PC-3 (cell line): ENCODE measurements at regions not wholly inside any gene's neighbourhood (a gene's known extent, or its start where the extent isn't known, plus 50 kb on each side); places are given as distances from the start of the nearest gene placed in this dataset.

Source experiments
- ATAC-seq: fragments of 200-7000 bp; cut with Tn5 transposase; 2 replicates; pipeline ENCODE4 v1.9.1; 2020; ENCODE audit warnings: mild to moderate bottlenecking, moderate library complexity
- BruUV-seq: library from RNA; stranded (reverse); fragments of 400-500 nt; replicated peaks from 2 replicates; lab custom pipeline; 2021; lab: Mats Ljungman, UMichigan
- CTCF ChIA-PET: fragments of 300-600 bp; sonication (Branson Sonifier 250); formaldehyde crosslinking; loops from one replicate; lab custom pipeline; 2022; ENCODE audit warnings: antibody characterized with exemption; lab: Charles Lee
- POLR2A ChIA-PET: fragments of 300-600 bp; sonication (Branson Sonifier 250); formaldehyde crosslinking; loops from one replicate; lab custom pipeline; 2022; ENCODE audit warnings: antibody characterized with exemption; ENCODE audit not compliant: unreplicated experiment; lab: Charles Lee
- DNase-seq: peaks from one replicate; pipeline ENCODE4 v3.0.0-alpha.2; 2015
- H2AFZ ChIP-seq: fragments of 300-600 bp; sonication (generic); 2 replicates; pipeline ENCODE4 v1.6.0; 2016; ENCODE audit warnings: antibody characterized with exemption, low read length
- H3F3A ChIP-seq: fragments of 300-600 bp; sonication (generic); one replicate; pipeline ENCODE4 v1.6.0; 2017; ENCODE audit warnings: antibody characterized with exemption, low read length, control low read depth, mild to moderate bottlenecking; ENCODE audit not compliant: unreplicated experiment
- H3K27ac ChIP-seq: fragments of 300-600 bp; sonication (generic); 2 replicates; pipeline ENCODE4 v1.5.1; 2016; ENCODE audit warnings: mild to moderate bottlenecking, low read length
- H3K27me3 ChIP-seq: fragments of 300-600 bp; sonication (generic); 2 replicates; pipeline ENCODE4 v1.6.1; 2016; ENCODE audit warnings: low read length, mixed read lengths
- H3K36me3 ChIP-seq: fragments of 300-600 bp; sonication (generic); 2 replicates; pipeline ENCODE4 v1.6.1; 2016; ENCODE audit warnings: low read depth, mixed run types, low read length, mixed read lengths
- H3K4me1 ChIP-seq: fragments of 300-600 bp; sonication (generic); 2 replicates; pipeline ENCODE4 v1.5.1; 2016; ENCODE audit warnings: low read length; ENCODE audit not compliant: insufficient read depth
- H3K4me2 ChIP-seq: fragments of 300-600 bp; sonication (generic); 2 replicates; pipeline ENCODE4 v1.6.0; 2016; ENCODE audit warnings: low read length
- H3K4me3 ChIP-seq: fragments of 300-600 bp; sonication (generic); 2 replicates; pipeline ENCODE4 v1.5.1; 2016; ENCODE audit warnings: mild to moderate bottlenecking, low read length, mixed read lengths
- H3K79me2 ChIP-seq: fragments of 300-600 bp; sonication (generic); 2 replicates; pipeline ENCODE4 v1.6.1; 2017; ENCODE audit warnings: low read length, mixed read lengths
- H3K9ac ChIP-seq: fragments of 300-600 bp; sonication (generic); 2 replicates; pipeline ENCODE4 v1.6.0; 2016; ENCODE audit warnings: mild to moderate bottlenecking, low read length
- H3K9me2 ChIP-seq: fragments of 300-600 bp; sonication (generic); replicated peaks from 2 replicates; pipeline ENCODE4 v1.6.1; 2016; ENCODE audit warnings: mixed run types, low read length, mixed read lengths
- H3K9me3 ChIP-seq: fragments of 300-600 bp; sonication (generic); 2 replicates; pipeline ENCODE4 v1.6.1; 2016; ENCODE audit warnings: low read length, mixed read lengths
- H4K20me1 ChIP-seq: fragments of 300-600 bp; sonication (generic); 2 replicates; pipeline ENCODE4 v1.6.1; 2016; ENCODE audit warnings: low read length, mixed read lengths
- CTCF ChIP-seq: fragments of 300-600 bp; sonication (generic); conservative IDR thresholded peaks from 2 replicates; pipeline ENCODE4 v1.5.1; 2017; ENCODE audit warnings: antibody characterized with exemption, low read depth, mild to moderate bottlenecking, low read length
- EZH2 ChIP-seq: fragments of 300-600 bp; sonication (generic); IDR thresholded peaks from one replicate; pipeline ENCODE4 v1.6.1; 2017; ENCODE audit warnings: antibody characterized with exemption, mild to moderate bottlenecking, low read length; ENCODE audit not compliant: unreplicated experiment
- EZH2phosphoT487 ChIP-seq: fragments of 300-600 bp; sonication (generic); IDR thresholded peaks from 2 replicates; pipeline ENCODE4 v1.6.1; 2018; ENCODE audit warnings: mild to moderate bottlenecking, antibody characterized with exemption, low read length, borderline replicate concordance
- intact Hi-C: fragments of 100-400 bp; cut with micrococcal nuclease; formaldehyde crosslinking; loops from 2 replicates; pipeline ENCODE4 v1.9.0; 2023

GRCh38 chr2:207477896-207478295 is 51.9 kb upstream of the CREB1 start:
- no peak overlapping the region for H3K9ac ChIP-seq
- POLR2A ChIA-PET, result no interaction called here
- no peak overlapping the region for H3K4me3 ChIP-seq
- H3K9me3 ChIP-seq, result no peaks in the 10 kb centered on the region
- no peak overlapping the region for H3K27ac ChIP-seq
- H3K4me1 ChIP-seq, result peaks cover 42% of the 10 kb centered on the region
- no peak for TF ChIP-seq EZH2
- no peak for TF ChIP-seq EZH2phosphoT487
- no peak for TF ChIP-seq CTCF
- CTCF ChIA-PET, result no interaction called here
- no peaks in the 10 kb centered on the region for H3F3A ChIP-seq
- H2AFZ ChIP-seq, result no peak overlapping the region
- no peaks in the 10 kb centered on the region for H3K79me2 ChIP-seq
- no peaks in the 10 kb centered on the region for H3K27me3 ChIP-seq
- ATAC-seq (no peak), DNase-seq (no peak)
- intact Hi-C loops, result loop anchor here (5.0 to 10.0 kb wide), 2 partner anchors 254 to 403 kb away; no protein-coding TSS in a partner anchor
- H3K36me3 ChIP-seq, result no peaks in the 10 kb centered on the region
- no peak overlapping the region for H3K4me2 ChIP-seq
- no TSS peak for BruUV-seq
- no peaks in the 10 kb centered on the region for H3K9me2 ChIP-seq
- H4K20me1 ChIP-seq, result no peaks in the 10 kb centered on the region

GRCh38 chr2:207478572-207478971 is 51.2 kb upstream of the CREB1 start:
- CTCF ChIA-PET, result no interaction called here
- Histone ChIP-seq H4K20me1 (no peaks in the 10 kb centered on the region), H3K4me2 (no peak overlapping the region), H3F3A (no peaks in the 10 kb centered on the region), H3K9me3 (no peaks in the 10 kb centered on the region), H3K9ac (no peak overlapping the region), H3K4me3 (no peak overlapping the region), H3K36me3 (no peaks in the 10 kb centered on the region), H3K27me3 (no peaks in the 10 kb centered on the region), H3K4me1 (peaks cover 42% of the 10 kb centered on the region), H3K27ac (no peak overlapping the region), H3K9me2 (no peaks in the 10 kb centered on the region), H2AFZ (no peak overlapping the region), H3K79me2 (no peaks in the 10 kb centered on the region)
- intact Hi-C loops, result loop anchor here (5.0 to 10.0 kb wide), 2 partner anchors 254 to 404 kb away; no protein-coding TSS in a partner anchor
- DNase-seq, result no peak
- ATAC-seq, result no peak
- BruUV-seq, result no TSS peak
- POLR2A ChIA-PET, result no interaction called here
- TF ChIP-seq EZH2, result no peak
- TF ChIP-seq EZH2phosphoT487, result no peak
- TF ChIP-seq CTCF, result no peak

GRCh38 chr2:207479198-207479785 is 50.5 kb upstream of the CREB1 start:
- Histone ChIP-seq H3K4me1 (peaks cover 41% of the 10 kb centered on the region), H3K9ac (no peak overlapping the region), H4K20me1 (no peaks in the 10 kb centered on the region), H3K27ac (no peak overlapping the region), H3K9me2 (no peaks in the 10 kb centered on the region), H3K9me3 (no peaks in the 10 kb centered on the region), H3K27me3 (no peaks in the 10 kb centered on the region), H3K4me3 (no peak overlapping the region), H3K36me3 (no peaks in the 10 kb centered on the region), H3F3A (no peaks in the 10 kb centered on the region), H3K4me2 (peak overlapping the region; percentile 24), H2AFZ (no peak overlapping the region), H3K79me2 (no peaks in the 10 kb centered on the region)
- ATAC-seq, result peak; percentile 29; the same call in 1 of the 2 replicates
- ChIA-PET POLR2A (no interaction called here), CTCF (interaction anchor here (0.9 kb wide), 1 partner anchor 8 kb away, joined by 4 read pairs; no protein-coding TSS in a partner anchor)
- peak; percentile 33 for DNase-seq
- BruUV-seq, result no TSS peak
- TF ChIP-seq EZH2 (no peak), CTCF (no peak), EZH2phosphoT487 (no peak)
- intact Hi-C loops, result loop anchor here (5.0 to 10.0 kb wide), 2 partner anchors 253 to 404 kb away; no protein-coding TSS in a partner anchor
